ENCODE measurements at regions not wholly inside any gene's neighbourhood (a gene's known extent, or its start where the extent isn't known, plus 50 kb on each side); places are given as distances from the start of the nearest gene placed in this dataset.

DNA sequence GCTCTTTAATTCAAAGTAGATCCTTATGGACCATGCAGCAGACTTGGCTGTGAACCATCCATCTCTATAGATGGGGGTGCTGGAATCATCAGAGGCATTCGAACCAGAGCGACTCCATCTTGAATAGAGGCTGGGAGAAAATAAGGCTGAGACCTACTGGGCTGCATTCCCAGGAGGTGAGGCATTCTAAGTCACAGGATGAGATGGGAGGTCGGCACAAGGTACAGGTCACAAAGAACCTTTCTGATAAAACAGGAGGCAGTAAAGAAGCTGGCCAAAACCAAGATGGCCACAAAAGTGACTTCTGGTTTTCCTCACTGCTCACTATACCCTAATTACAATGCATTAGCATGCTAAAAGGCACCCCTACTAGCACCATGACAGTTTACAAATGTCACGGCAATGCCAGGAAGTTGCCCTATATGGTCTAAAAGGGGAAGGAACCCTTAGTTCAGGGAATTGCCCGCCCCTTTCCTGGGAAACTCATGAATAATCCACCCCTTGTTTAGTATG is 89.2 kb upstream of the BRD7 start:
- no peak for DNase-seq (ENCODE audit: low spot score)

DNA sequence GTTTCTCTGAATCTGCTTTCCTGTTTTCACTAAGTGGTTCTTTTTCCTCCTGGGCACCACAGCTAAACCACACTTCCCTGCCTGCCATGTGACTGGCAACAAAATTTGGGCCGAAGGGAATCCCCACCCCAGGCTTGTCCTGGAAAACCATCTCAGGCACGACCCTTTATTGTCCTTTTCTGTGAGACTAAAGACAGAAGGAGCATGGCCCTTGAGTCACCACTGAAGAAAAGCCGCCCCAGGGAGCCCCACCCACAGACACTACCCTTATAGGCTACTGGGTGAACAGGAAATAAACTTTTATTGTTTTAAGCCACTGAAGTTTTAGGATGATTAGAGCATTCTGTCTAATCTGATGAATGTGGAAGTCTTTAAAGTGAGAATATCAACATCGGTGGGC is 88.6 kb upstream of the BRD7 start:
- Histone ChIP-seq H3K36me3 (no peaks in the 10 kb centered on the region), H3K9me3 (no peaks in the 10 kb centered on the region), H3K27me3 (replicated peaks; ENCODE audit: insufficient read depth) (no peaks in the 10 kb centered on the region), H3K4me1 (replicated peaks) (no peaks in the 10 kb centered on the region), H3K4me3 (no peak overlapping the region), H3K27ac (no peak overlapping the region)
- WGBS: 52% methylated on average over 4 of the region's 4 CpGs
- no peak for DNase-seq (ENCODE audit: low spot score)
- intact Hi-C loops (cut with DNase I): no loop called here
- TF ChIP-seq POLR2AphosphoS5 (IDR thresholded peaks at IDR 0.05) (no peak), POLR2A (IDR thresholded peaks at IDR 0.05) (no peak)
- TF ChIP-seq, protein P1, sequence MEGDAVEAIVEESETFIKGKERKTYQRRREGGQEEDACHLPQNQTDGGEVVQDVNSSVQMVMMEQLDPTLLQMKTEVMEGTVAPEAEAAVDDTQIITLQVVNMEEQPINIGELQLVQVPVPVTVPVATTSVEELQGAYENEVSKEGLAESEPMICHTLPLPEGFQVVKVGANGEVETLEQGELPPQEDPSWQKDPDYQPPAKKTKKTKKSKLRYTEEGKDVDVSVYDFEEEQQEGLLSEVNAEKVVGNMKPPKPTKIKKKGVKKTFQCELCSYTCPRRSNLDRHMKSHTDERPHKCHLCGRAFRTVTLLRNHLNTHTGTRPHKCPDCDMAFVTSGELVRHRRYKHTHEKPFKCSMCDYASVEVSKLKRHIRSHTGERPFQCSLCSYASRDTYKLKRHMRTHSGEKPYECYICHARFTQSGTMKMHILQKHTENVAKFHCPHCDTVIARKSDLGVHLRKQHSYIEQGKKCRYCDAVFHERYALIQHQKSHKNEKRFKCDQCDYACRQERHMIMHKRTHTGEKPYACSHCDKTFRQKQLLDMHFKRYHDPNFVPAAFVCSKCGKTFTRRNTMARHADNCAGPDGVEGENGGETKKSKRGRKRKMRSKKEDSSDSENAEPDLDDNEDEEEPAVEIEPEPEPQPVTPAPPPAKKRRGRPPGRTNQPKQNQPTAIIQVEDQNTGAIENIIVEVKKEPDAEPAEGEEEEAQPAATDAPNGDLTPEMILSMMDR (IDR thresholded peaks at IDR 0.05): no peak

More for the DNA sequence above, 89.2 kb upstream of the BRD7 start:
- Histone ChIP-seq H3K4me1 (replicated peaks) (no peaks in the 10 kb centered on the region), H3K27ac (no peak overlapping the region), H3K4me3 (no peak overlapping the region), H3K36me3 (no peaks in the 10 kb centered on the region), H3K9me3 (no peaks in the 10 kb centered on the region), H3K27me3 (replicated peaks; ENCODE audit: insufficient read depth) (no peaks in the 10 kb centered on the region)
- WGBS: 87% methylated on average over 5 of the region's 5 CpGs
- intact Hi-C loops (cut with DNase I): no loop called here
- no peak for TF ChIP-seq POLR2AphosphoS5 (IDR thresholded peaks at IDR 0.05)
- TF ChIP-seq, protein P1 (IDR thresholded peaks at IDR 0.05): no peak
- TF ChIP-seq POLR2A (IDR thresholded peaks at IDR 0.05): no peak

DNA sequence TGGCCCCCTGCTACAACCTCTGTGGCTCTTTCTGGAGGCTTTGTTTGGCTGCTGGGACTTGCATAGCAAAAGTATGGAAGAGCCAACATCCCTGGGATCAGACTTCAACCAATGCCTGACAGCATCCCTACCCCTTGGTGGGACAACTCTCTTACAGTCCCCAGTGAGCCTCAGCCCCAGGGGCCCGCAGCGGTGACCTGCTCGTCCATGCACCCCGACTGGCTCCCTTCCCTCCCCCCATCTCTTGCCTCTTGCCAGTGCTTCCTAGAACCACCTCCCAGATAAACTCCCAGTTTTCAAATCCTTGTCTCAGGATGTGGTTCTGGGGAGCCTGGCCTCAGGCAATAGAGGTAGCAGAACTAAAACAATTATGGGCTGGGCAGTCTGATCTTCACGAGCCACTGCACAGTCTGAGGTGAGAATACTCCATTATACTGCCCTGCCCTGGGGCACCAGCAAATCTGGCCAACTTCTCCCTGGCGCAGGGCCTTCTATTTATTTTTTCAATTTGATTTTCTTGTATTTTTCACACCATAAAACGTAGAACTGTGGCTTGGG is 86.6 kb upstream of the BRD7 start:
- H3K27ac ChIP-seq: no peak overlapping the region
- no peaks in the 10 kb centered on the region for H3K4me1 ChIP-seq (replicated peaks)
- no peaks in the 10 kb centered on the region for H3K9me3 ChIP-seq
- no peak for TF ChIP-seq POLR2A (IDR thresholded peaks at IDR 0.05)
- no peak for TF ChIP-seq POLR2AphosphoS5 (IDR thresholded peaks at IDR 0.05)
- TF ChIP-seq, protein P1 (IDR thresholded peaks at IDR 0.05): no peak
- intact Hi-C loops (cut with DNase I): no loop called here
- H3K27me3 ChIP-seq (replicated peaks; ENCODE audit: insufficient read depth): no peaks in the 10 kb centered on the region
- 65% methylated on average over 7 of the region's 7 CpGs for WGBS
- no peaks in the 10 kb centered on the region for H3K36me3 ChIP-seq
- DNase-seq (ENCODE audit: low spot score): no peak
- H3K4me3 ChIP-seq: no peak overlapping the region

DNA sequence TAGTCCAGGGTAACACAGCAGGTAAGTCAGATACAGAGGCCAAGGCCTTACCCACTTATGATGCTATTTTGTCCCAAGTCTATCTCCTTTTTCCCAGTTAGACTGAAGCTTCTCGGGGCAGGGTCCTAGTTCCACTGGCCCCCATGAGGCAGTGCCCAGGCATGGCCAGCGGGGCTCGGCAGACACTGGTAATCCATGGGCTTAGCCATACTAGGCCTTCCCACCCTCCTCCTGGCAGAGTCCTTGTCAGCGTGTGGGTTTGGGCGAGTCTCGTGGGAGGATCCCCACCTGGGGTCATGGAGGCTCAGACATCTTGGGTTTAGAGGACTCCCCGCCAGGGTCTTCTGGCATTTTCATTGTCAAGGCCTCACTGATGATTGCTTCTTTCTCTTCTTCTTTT is 84.7 kb upstream of the BRD7 start:
- Histone ChIP-seq H3K27me3 (replicated peaks; ENCODE audit: insufficient read depth) (no peaks in the 10 kb centered on the region), H3K4me1 (replicated peaks) (no peaks in the 10 kb centered on the region), H3K36me3 (no peaks in the 10 kb centered on the region), H3K27ac (no peak overlapping the region), H3K9me3 (no peaks in the 10 kb centered on the region), H3K4me3 (no peak overlapping the region)
- TF ChIP-seq POLR2AphosphoS5 (IDR thresholded peaks at IDR 0.05) (no peak), POLR2A (IDR thresholded peaks at IDR 0.05) (no peak)
- TF ChIP-seq, protein P1 (IDR thresholded peaks at IDR 0.05): no peak
- 94% methylated on average over 7 of the region's 7 CpGs for WGBS
- DNase-seq (ENCODE audit: low spot score): no peak
- intact Hi-C loops (cut with DNase I): no loop called here

DNA sequence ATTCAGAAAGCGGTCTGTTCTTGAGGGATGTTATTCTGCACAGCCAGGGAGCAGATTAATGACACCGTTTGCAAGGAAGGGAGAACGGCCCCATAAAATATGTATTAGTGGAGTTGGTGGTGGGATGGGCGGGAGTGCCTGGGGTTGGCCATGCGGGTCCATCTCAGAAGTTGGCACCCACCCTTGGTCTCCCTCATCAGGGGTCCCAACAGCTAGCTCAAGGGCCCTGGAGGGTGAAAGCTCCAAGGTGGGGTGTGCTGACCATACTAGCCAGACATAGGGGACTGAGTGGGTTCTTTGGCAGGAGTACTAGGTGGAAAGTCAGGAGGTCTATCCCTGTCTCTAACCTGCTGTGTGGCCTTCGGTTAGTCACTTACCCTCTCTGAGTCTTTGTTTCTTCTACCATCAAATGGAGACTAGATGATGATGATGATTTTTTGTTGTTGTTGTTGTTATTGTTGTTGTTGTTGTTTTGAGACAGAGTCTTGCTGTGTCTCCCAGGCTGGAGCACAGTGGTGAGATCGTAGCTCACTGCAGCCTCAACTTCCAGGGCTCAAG is 83.2 kb upstream of the BRD7 start:
- WGBS: 72% methylated on average over 7 of the region's 7 CpGs
- H3K4me3 ChIP-seq: no peak overlapping the region
- H3K9me3 ChIP-seq: no peaks in the 10 kb centered on the region
- H3K27ac ChIP-seq: no peak overlapping the region
- H3K27me3 ChIP-seq (replicated peaks; ENCODE audit: insufficient read depth): no peaks in the 10 kb centered on the region
- H3K4me1 ChIP-seq (replicated peaks): no peaks in the 10 kb centered on the region
- intact Hi-C loops (cut with DNase I): no loop called here
- TF ChIP-seq POLR2A (IDR thresholded peaks at IDR 0.05) (no peak), POLR2AphosphoS5 (IDR thresholded peaks at IDR 0.05) (no peak)
- TF ChIP-seq, protein P1 (IDR thresholded peaks at IDR 0.05): no peak
- H3K36me3 ChIP-seq: no peaks in the 10 kb centered on the region
- DNase-seq (ENCODE audit: low spot score): no peak
